K562 (cell line): ENCODE measurements at regions not wholly inside any gene's neighbourhood (a gene's known extent, or its start where the extent isn't known, plus 50 kb on each side); places are given as distances from the start of the nearest gene placed in this dataset.

Experiments
- ATAC-seq: fragments of 200-7000 bp; cut with Tn5 transposase; 3 replicates; pipeline ENCODE4 v1.9.1; 2020; ENCODE audit warnings: moderate library complexity
- BruUV-seq: library from RNA; stranded (reverse); fragments of 400-500 nt; replicated peaks from 2 replicates; lab custom pipeline; 2021; lab: Mats Ljungman, UMichigan
- CTCF ChIA-PET: fragments of 300-600 bp; formaldehyde crosslinking; extraction: SDS; loops from one replicate; lab custom pipeline; 2021; ENCODE audit warnings: low intra/inter-chr PET ratio; lab: Yijun Ruan, JAX
- POLR2A ChIA-PET: fragments of 300-600, 350-650 bp; sonication (Branson Sonifier 250); formaldehyde crosslinking; extraction: SDS; loops from one replicate; lab custom pipeline; 2021; ENCODE audit warnings: antibody characterized with exemption, inconsistent platforms; lab: Yijun Ruan, JAX
- DNase-seq, 4 experiments: peaks; one replicate each; pipeline versions ENCODE4 v3.0.0 to v3.0.0-alpha.2; 2011 to 2018; ENCODE audit warnings: low spot score in 3 of 4, mixed read lengths in 3 of 4; ENCODE audit errors: extremely low read depth in 1 of 4
- FAIRE-seq: peaks from 2 replicates; lab custom pipeline; 2011; peaks lifted over from hg19 to GRCh38; lab: Jason Lieb, UNC
- H2AFZ ChIP-seq: 2 replicates; pipeline ENCODE4 v1.6.0; 2011; ENCODE audit warnings: low read depth, low read length, control low read depth, inconsistent platforms
- H3K27ac ChIP-seq: fragments of 200-600 bp; 3 replicates; pipeline ENCODE4 v1.8.0; 2011; ENCODE audit warnings: low read depth, mild to moderate bottlenecking, control low read depth, inconsistent platforms, low read length, moderate library complexity, mixed read lengths; ENCODE audit errors: extremely low read depth
- H3K27me3 ChIP-seq, 2 experiments: fragments of 300-600 bp in 1 of 2; 2 replicates in 1 of 2; 3 replicates in 1 of 2; pipeline versions ENCODE4 v1.6.0 to v1.8.0; 2011; ENCODE audit warnings: inconsistent platforms in 2 of 2, low read length in 2 of 2, mild to moderate bottlenecking in 1 of 2, mixed read lengths in 1 of 2, moderate library complexity in 1 of 2; ENCODE audit not compliant: control insufficient read depth in 2 of 2, insufficient read depth in 2 of 2
- H3K36me3 ChIP-seq: fragments of 300-600 bp; 3 replicates; pipeline ENCODE4 v1.8.0; 2011; ENCODE audit warnings: mild to moderate bottlenecking, low read length, inconsistent platforms; ENCODE audit not compliant: control insufficient read depth, insufficient read depth
- H3K4me1 ChIP-seq, 2 experiments: fragments of 200-600 bp in 1 of 2; replicated peaks in 1 of 2; 2 replicates in 1 of 2; 3 replicates in 1 of 2; pipeline versions ENCODE4 v1.5.1 to v1.8.0; 2011; ENCODE audit warnings: inconsistent platforms in 2 of 2, low read length in 2 of 2, mild to moderate bottlenecking in 1 of 2, mixed read lengths in 1 of 2, moderate library complexity in 1 of 2; ENCODE audit not compliant: control insufficient read depth in 2 of 2, insufficient read depth in 2 of 2
- H3K4me2 ChIP-seq: 2 replicates; pipeline ENCODE4 v1.6.1; 2011; ENCODE audit warnings: low read length, control low read depth, inconsistent platforms, mixed read lengths; ENCODE audit not compliant: insufficient read depth
- H3K4me3 ChIP-seq: fragments of 200-600 bp; sonication (generic), shearing (Covaris generic); 2 replicates; pipeline ENCODE4 v1.5.1; 2016; ENCODE audit warnings: control low read depth, inconsistent platforms
- H3K79me2 ChIP-seq: fragments of 200-600 bp; 3 replicates; pipeline ENCODE4 v1.8.0; 2011; ENCODE audit warnings: low read length, inconsistent platforms; ENCODE audit not compliant: control insufficient read depth, insufficient read depth
- H3K9ac ChIP-seq, 2 experiments: 2 replicates each; pipeline versions ENCODE4 v1.6.0 to v1.6.1; 2011; ENCODE audit warnings: low read depth in 2 of 2, low read length in 2 of 2, control low read depth in 1 of 2, inconsistent platforms in 1 of 2, mild to moderate bottlenecking in 1 of 2, mixed read lengths in 1 of 2; ENCODE audit not compliant: insufficient read depth in 1 of 2
- H3K9me1 ChIP-seq: one replicate; pipeline ENCODE4 v1.6.0; 2011; ENCODE audit warnings: inconsistent platforms, mild to moderate bottlenecking, low read length, moderate library complexity; ENCODE audit not compliant: control insufficient read depth, insufficient read depth
- H3K9me3 ChIP-seq: replicated peaks from 2 replicates; pipeline ENCODE4 v1.5.1; 2011; ENCODE audit warnings: low read depth, low read length, inconsistent platforms; ENCODE audit not compliant: control insufficient read depth, insufficient read depth
- H4K20me1 ChIP-seq: replicated peaks from 2 replicates; pipeline ENCODE4 v1.6.1; 2011; ENCODE audit warnings: low read length, inconsistent platforms, mixed read lengths; ENCODE audit not compliant: control insufficient read depth, insufficient read depth
- HDAC2 ChIP-seq: fragments of 450-650 bp; IDR thresholded peaks from 2 replicates; pipeline ENCODE4 v1.6.1; 2016; ENCODE audit warnings: mild to moderate bottlenecking
- HMG20A ChIP-seq: fragments of 450-650 bp; formaldehyde crosslinking; conservative IDR thresholded peaks from 2 replicates; pipeline ENCODE4 v1.4.0; 2020; ENCODE audit warnings: mild to moderate bottlenecking, mixed read lengths
- LEF1 ChIP-seq: fragments of 450-650 bp; IDR thresholded peaks from 2 replicates; pipeline ENCODE4 v1.6.1; 2016; ENCODE audit warnings: mild to moderate bottlenecking
- PHF20 ChIP-seq: fragments of 450-650 bp; IDR thresholded peaks from 2 replicates; pipeline ENCODE4 v1.6.1; 2018; ENCODE audit not compliant: partially characterized antibody
- POLR2AphosphoS5 ChIP-seq: IDR thresholded peaks from 2 replicates; pipeline ENCODE4 v1.6.1; 2011; ENCODE audit warnings: mild to moderate bottlenecking, low read depth, low read length, moderate library complexity; ENCODE audit not compliant: control insufficient read depth, insufficient read depth
- SLC30A9 ChIP-seq: fragments of 250-450 bp; sonication (Bioruptor Pico); IDR thresholded peaks from 2 replicates; pipeline ENCODE4 v1.8.0; 2022; ENCODE audit warnings: mild to moderate bottlenecking, moderate library complexity
- U2AF2 ChIP-seq: fragments of 200-400 bp; formaldehyde crosslinking; optimal IDR thresholded peaks from 2 replicates; pipeline ENCODE3; 2017; ENCODE audit warnings: low read depth, mild to moderate bottlenecking, low read length
- ZNF282 ChIP-seq: sonication (generic); formaldehyde crosslinking; IDR thresholded peaks from 2 replicates; pipeline ENCODE4 v1.8.1; 2023; ENCODE audit warnings: missing genetic modification reagents
- ZNF431 ChIP-seq: sonication (generic); formaldehyde crosslinking; IDR thresholded peaks from 2 replicates; pipeline ENCODE4 v1.8.0; 2022; ENCODE audit warnings: mild to moderate bottlenecking, missing genetic modification reagents
- ZNF589 ChIP-seq: fragments of 200-800 bp; sonication (Bioruptor generic); IDR thresholded peaks from 2 replicates; pipeline ENCODE4 v1.6.1; 2016; ENCODE audit warnings: low read depth, missing genetic modification characterization, missing compliant biosample characterization
- WGBS: fragments of 100-300 bp; shearing (Covaris generic); methylation state at CpG from one replicate; pipeline ENCODE4 v1.1.6; 2016; ENCODE audit warnings: low coverage, mixed read lengths; ENCODE audit not compliant: insufficient coverage; ENCODE audit errors: missing lambda C conversion rate; 5-methylcytosine and 5-hydroxymethylcytosine counted together
- in situ Hi-C: fragments of 300-500 bp; cut with MboI; formaldehyde crosslinking; loops from 4 replicates; pipeline ENCODE4 v1.15.0; 2018; ENCODE audit warnings: inconsistent platforms, mixed read lengths
- intact Hi-C: fragments of 100-400 bp; cut with micrococcal nuclease; formaldehyde crosslinking; loops from 2 replicates; pipeline ENCODE4 v1.14.2; 2022
- TF ChIP-seq, protein P1 (sequence below): sonication (generic); formaldehyde crosslinking; IDR thresholded peaks from 2 replicates; pipeline ENCODE4 v1.5.0; 2020; ENCODE audit warnings: missing genetic modification reagents

GRCh38 chr12:84117190-84117589 lies 795.4 kb downstream of the SLC6A15 start:
- no peak for TF ChIP-seq HDAC2
- TF ChIP-seq ZNF589 (CRISPR knock-in tag), result no peak
- TF ChIP-seq HMG20A, result no peak
- no peak for TF ChIP-seq ZNF282 (CRISPR knock-in tag)
- TF ChIP-seq ZNF431 (CRISPR knock-in tag), result no peak
- TF ChIP-seq PHF20, result no peak
- no peak for TF ChIP-seq SLC30A9 (CRISPR knock-in tag)
- TF ChIP-seq U2AF2, result no peak
- TF ChIP-seq, protein P1, sequence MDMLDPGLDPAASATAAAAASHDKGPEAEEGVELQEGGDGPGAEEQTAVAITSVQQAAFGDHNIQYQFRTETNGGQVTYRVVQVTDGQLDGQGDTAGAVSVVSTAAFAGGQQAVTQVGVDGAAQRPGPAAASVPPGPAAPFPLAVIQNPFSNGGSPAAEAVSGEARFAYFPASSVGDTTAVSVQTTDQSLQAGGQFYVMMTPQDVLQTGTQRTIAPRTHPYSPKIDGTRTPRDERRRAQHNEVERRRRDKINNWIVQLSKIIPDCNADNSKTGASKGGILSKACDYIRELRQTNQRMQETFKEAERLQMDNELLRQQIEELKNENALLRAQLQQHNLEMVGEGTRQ (CRISPR knock-in tag), result no peak
- TF ChIP-seq LEF1, result no peak
- no peak for TF ChIP-seq POLR2AphosphoS5
- WGBS, result 0% methylated on average over 3 of the region's 3 CpGs
- no peaks in the 10 kb centered on the region for H4K20me1 ChIP-seq
- no peak overlapping the region for H3K27ac ChIP-seq
- FAIRE-seq (no peak), ATAC-seq (no peak), DNase-seq (no peak)
- no peaks in the 10 kb centered on the region for H3K36me3 ChIP-seq
- no peak overlapping the region for H2AFZ ChIP-seq
- no peak overlapping the region for H3K4me2 ChIP-seq
- no peaks in the 10 kb centered on the region for H3K4me1 ChIP-seq
- ChIA-PET CTCF (no interaction called here), POLR2A (no interaction called here)
- no peaks in the 10 kb centered on the region for H3K27me3 ChIP-seq
- no peaks in the 10 kb centered on the region for H3K9me3 ChIP-seq
- H3K79me2 ChIP-seq, result no peaks in the 10 kb centered on the region
- H3K4me3 ChIP-seq, result no peak overlapping the region
- intact Hi-C loops, result no loop called here
- no peaks in the 10 kb centered on the region for H3K9me1 ChIP-seq
- BruUV-seq, result no TSS peak
- no peak overlapping the region for H3K9ac ChIP-seq
- in situ Hi-C loops, result loop anchor here (25.0 kb wide), 1 partner anchor 1105 kb away; no protein-coding TSS in a partner anchor
